Spleen (tissue), 11 donors: ENCODE measurements at regions not wholly inside any gene's neighbourhood (a gene's known extent, or its start where the extent isn't known, plus 50 kb on each side); places are given as distances from the start of the nearest gene placed in this dataset.

ENCODE experiments used
- DNase-seq: peaks from one replicate; pipeline ENCODE4 v3.0.0-alpha.2; 2020
- H3K27ac ChIP-seq, 8 donors: fragments of 200-600 bp; sonication (generic) in 7 of 8; 1 replicate in 4 of 8; 2 replicates in 4 of 8; pipeline versions ENCODE4 v1.5.0 to v1.8.0; 2016 to 2021; ENCODE audit warnings: inconsistent platforms in 4 of 8, mild to moderate bottlenecking in 4 of 8, moderate library complexity in 1 of 8
- H3K27me3 ChIP-seq, 7 donors: fragments of 200-600 bp; sonication (generic) in 6 of 7; replicated peaks in 1 of 7; 1 replicate in 4 of 7; 2 replicates in 3 of 7; pipeline versions ENCODE4 v1.5.0 to v1.8.0; 2016 to 2021; ENCODE audit warnings: inconsistent platforms in 3 of 7, mild to moderate bottlenecking in 1 of 7
- H3K36me3 ChIP-seq, 6 donors: fragments of 200-600 bp; sonication (generic) in 5 of 6; 1 replicate in 4 of 6; 2 replicates in 2 of 6; pipeline versions ENCODE4 v1.5.0 to v1.8.0; 2016 to 2021; ENCODE audit warnings: inconsistent platforms in 2 of 6
- H3K4me1 ChIP-seq, 6 donors: fragments of 200-600 bp; sonication (generic) in 5 of 6; 1 replicate in 3 of 6; 2 replicates in 3 of 6; pipeline versions ENCODE4 v1.5.0 to v1.8.0; 2016 to 2021; ENCODE audit warnings: inconsistent platforms in 3 of 6
- H3K4me3 ChIP-seq, 8 donors: fragments of 200-600 bp; sonication (generic) in 7 of 8; 1 replicate in 4 of 8; 2 replicates in 4 of 8; pipeline versions ENCODE4 v1.5.0 to v1.8.0; 2016 to 2021; ENCODE audit warnings: inconsistent platforms in 4 of 8, mild to moderate bottlenecking in 4 of 8, moderate library complexity in 2 of 8
- H3K9me3 ChIP-seq, 8 donors: fragments of 200-600 bp; sonication (generic) in 7 of 8; 1 replicate in 4 of 8; 2 replicates in 4 of 8; pipeline versions ENCODE4 v1.5.0 to v1.8.0; 2016 to 2021; ENCODE audit warnings: inconsistent platforms in 4 of 8
- POLR2A ChIP-seq, 3 donors: fragments of 450-650 bp; IDR thresholded peaks; one replicate each; pipeline ENCODE4 v1.5.1; 2017; ENCODE audit warnings: antibody characterized with exemption in 3 of 3, mild to moderate bottlenecking in 1 of 3
- POLR2AphosphoS5 ChIP-seq, 3 donors: sonication (generic); formaldehyde crosslinking; IDR thresholded peaks; one replicate each; pipeline ENCODE4 v1.5.1; 2017; ENCODE audit warnings: antibody characterized with exemption in 3 of 3
- WGBS, 5 donors: extraction: QIAGEN DNeasy Blood & Tissue Kit in 3 of 5; methylation state at CpG; one replicate each; pipeline versions ENCODE4 v1.1.5 to v1.1.7; 2013 to 2018; 5-methylcytosine and 5-hydroxymethylcytosine counted together
- intact Hi-C: fragments of 100-400 bp; cut with DNase I; formaldehyde crosslinking; loops from one replicate; pipeline ENCODE4 v1.15.0; 2023; ENCODE audit warnings: low total_unique reads
- TF ChIP-seq, protein P1 (sequence below), 11 experiments: fragments of 200-600 bp in 7 of 11; fragments of 450-650 bp in 4 of 11; sonication (generic) in 4 of 11; IDR thresholded peaks in 8 of 11; conservative IDR thresholded peaks in 3 of 11; 1 replicate in 7 of 11; 2 replicates in 4 of 11; pipeline versions ENCODE4 v1.4.0 to v1.8.0; 2016 to 2021; ENCODE audit warnings: antibody characterized with exemption in 11 of 11, inconsistent platforms in 4 of 11, mild to moderate bottlenecking in 1 of 11
- donor health status: healthy with polysubstance abuse.
- donor health status: DM: no; HTN: no; CAD: no; lungs with moderate emphysema.
- donor health status: DM: no; HTN: no; CAD: no.
- donor health status: Bipolar disorder and iron deficiency.
- donor health status: healthy.
- donor health status: DM: no; HTN: no; CAD: no.
- donor health status: DM: yes; HTN: yes; CAD: no.

DNA sequence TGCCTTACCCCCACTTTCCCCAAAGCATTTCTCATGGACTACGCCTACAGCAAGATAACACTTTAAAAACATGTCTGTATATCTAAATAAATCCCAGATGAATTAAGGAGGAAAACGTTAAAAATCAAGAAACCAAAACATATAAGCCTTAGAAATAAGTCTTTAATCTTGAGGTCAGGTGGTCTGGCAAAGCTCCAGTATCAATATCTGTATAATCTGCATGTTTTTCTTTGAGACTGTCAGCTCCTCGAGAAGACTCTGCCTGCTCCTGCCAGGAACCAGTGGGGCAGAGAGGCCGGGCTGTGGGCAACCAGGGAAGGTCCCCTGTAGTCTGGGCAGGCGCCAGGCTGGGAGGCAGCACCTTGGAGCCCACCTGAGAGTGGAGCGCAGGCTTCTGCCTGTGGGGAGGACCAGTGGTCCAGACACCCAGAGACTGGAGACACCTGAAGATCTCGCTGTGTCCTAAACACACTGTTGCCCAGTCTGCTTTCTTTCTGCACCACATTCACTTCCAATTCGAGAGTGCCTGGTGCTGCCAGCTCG, 291.0 kb upstream of the SOX11 start:
- no peak for TF ChIP-seq POLR2AphosphoS5 (IDR thresholded peaks at IDR 0.05)
- TF ChIP-seq, protein P1, sequence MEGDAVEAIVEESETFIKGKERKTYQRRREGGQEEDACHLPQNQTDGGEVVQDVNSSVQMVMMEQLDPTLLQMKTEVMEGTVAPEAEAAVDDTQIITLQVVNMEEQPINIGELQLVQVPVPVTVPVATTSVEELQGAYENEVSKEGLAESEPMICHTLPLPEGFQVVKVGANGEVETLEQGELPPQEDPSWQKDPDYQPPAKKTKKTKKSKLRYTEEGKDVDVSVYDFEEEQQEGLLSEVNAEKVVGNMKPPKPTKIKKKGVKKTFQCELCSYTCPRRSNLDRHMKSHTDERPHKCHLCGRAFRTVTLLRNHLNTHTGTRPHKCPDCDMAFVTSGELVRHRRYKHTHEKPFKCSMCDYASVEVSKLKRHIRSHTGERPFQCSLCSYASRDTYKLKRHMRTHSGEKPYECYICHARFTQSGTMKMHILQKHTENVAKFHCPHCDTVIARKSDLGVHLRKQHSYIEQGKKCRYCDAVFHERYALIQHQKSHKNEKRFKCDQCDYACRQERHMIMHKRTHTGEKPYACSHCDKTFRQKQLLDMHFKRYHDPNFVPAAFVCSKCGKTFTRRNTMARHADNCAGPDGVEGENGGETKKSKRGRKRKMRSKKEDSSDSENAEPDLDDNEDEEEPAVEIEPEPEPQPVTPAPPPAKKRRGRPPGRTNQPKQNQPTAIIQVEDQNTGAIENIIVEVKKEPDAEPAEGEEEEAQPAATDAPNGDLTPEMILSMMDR (IDR thresholded peaks at IDR 0.05 in 8 of 11, conservative IDR thresholded peaks at IDR 0.05 in 3 of 11) = no peak
- TF ChIP-seq POLR2A (IDR thresholded peaks at IDR 0.05) = no peak
- Histone ChIP-seq H3K4me3 (no peak overlapping the region), H3K27ac (no peak overlapping the region), H3K9me3 (peaks cover 0 to 7% (median 0%) of the 10 kb centered on the region in 8 donors), H3K36me3 (no peaks in the 10 kb centered on the region), H3K27me3 (peaks cover 0 to 5% (median 0%) of the 10 kb centered on the region in 7 donors), H3K4me1 (no peaks in the 10 kb centered on the region)
- 77 to 90% (median 83%) methylated on average over 9 of the region's 9 CpGs for WGBS, 5 donors
- DNase-seq = no peak
- intact Hi-C loops = no loop called here

DNA sequence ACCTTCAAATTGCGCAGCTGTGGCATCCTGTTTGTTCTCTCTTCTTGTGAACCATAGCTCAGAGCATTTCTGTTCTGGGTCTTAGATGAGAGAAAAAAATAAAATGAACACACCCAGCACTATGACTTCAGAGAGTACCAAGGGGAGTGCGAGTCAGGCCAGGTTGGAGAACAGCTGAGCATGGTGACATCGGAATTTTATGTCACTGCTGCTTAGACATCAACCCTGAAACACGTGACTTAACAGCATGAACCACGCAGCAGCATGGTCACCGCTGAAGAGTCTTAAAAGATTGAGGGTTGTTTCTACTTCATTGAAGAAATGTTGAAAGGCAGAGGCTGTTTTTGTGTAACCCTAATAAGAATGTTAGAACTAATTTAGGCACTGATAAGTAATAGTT, 288.8 kb upstream of the SOX11 start:
- H3K27ac ChIP-seq = no peak overlapping the region
- H3K4me1 ChIP-seq = no peaks in the 10 kb centered on the region
- H3K9me3 ChIP-seq = peaks cover 0 to 7% (median 0%) of the 10 kb centered on the region in 8 donors
- peaks cover 0 to 5% (median 0%) of the 10 kb centered on the region in 7 donors for H3K27me3 ChIP-seq
- H3K4me3 ChIP-seq = no peak overlapping the region
- DNase-seq = no peak
- WGBS, 5 donors = 65 to 80% (median 74%) methylated on average over 6 of the region's 6 CpGs
- no peak for TF ChIP-seq POLR2A (IDR thresholded peaks at IDR 0.05)
- TF ChIP-seq, protein P1 (IDR thresholded peaks at IDR 0.05 in 8 of 11, conservative IDR thresholded peaks at IDR 0.05 in 3 of 11) = no peak
- TF ChIP-seq POLR2AphosphoS5 (IDR thresholded peaks at IDR 0.05) = no peak
- H3K36me3 ChIP-seq = no peaks in the 10 kb centered on the region
- intact Hi-C loops = no loop called here

DNA sequence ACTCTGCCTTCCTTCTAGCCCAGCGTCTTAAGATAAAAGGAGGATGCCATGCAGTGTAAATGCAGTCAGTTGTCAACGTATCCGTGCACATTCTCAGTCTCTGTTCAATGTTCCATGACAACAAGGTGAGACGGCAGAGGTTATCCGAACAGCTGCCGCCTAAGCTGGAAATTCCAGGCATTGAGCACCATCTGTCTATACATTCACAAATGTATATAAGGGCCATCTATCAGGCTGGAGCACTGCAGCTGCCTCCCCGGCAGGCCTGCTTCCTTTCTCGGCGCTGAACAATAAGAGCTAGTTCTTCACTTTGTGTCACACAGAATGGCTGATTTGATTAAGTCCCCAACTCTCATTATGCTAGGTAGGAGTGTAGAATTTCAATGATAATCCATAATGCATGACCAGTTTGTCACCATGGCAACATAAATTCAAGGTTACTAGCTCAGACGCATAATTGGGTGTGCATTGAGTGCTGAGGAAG, 282.2 kb upstream of the SOX11 start:
- Histone ChIP-seq H3K27ac (no peak overlapping the region), H3K9me3 (no peaks in the 10 kb centered on the region), H3K4me3 (no peak overlapping the region), H3K4me1 (no peaks in the 10 kb centered on the region), H3K36me3 (no peaks in the 10 kb centered on the region), H3K27me3 (no peaks in the 10 kb centered on the region)
- WGBS, 5 donors = 59 to 71% (median 66%) methylated on average over 10 of the region's 10 CpGs
- intact Hi-C loops = no loop called here
- TF ChIP-seq, protein P1 (IDR thresholded peaks at IDR 0.05 in 8 of 11, conservative IDR thresholded peaks at IDR 0.05 in 3 of 11) = no peak
- no peak for TF ChIP-seq POLR2A (IDR thresholded peaks at IDR 0.05)
- no peak for TF ChIP-seq POLR2AphosphoS5 (IDR thresholded peaks at IDR 0.05)
- DNase-seq = no peak

DNA sequence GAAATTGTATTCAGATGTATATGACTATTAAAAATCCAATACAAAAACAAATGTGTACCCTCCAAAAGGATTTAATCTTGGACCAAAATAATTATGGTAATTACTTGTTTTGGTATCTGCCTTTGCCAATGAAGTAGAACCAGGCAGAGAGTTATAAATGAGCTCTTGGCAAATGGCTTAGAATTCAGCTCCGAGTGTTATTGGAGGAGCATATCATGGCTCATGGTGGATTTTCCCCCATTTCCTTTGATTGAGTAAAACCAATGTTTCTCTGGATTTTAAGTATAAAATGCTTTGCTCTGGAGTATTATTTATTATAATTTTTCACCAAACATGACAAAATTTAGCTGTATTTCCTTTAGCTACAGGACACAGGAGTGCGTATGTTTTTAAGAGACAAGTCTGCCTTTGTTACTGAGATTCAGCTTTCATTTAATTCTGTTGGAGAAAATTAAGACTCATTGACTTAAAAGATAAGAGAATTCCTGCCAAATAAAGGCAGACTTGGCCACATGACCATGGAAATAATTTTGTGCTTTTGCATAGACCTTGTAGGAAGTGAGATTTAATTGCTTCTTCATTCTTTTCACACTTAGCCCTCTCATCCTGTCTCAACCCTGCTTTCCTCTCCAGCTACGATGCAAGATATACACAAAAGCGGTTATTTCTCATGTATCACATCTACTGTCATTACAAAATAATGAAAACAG, 281.0 kb upstream of the SOX11 start:
- 62 to 78% (median 72%) methylated on average over 4 of the region's 4 CpGs for WGBS, 5 donors
- Histone ChIP-seq H3K27ac (no peak overlapping the region), H3K9me3 (no peaks in the 10 kb centered on the region), H3K4me1 (no peaks in the 10 kb centered on the region), H3K27me3 (no peaks in the 10 kb centered on the region), H3K4me3 (no peak overlapping the region), H3K36me3 (no peaks in the 10 kb centered on the region)
- intact Hi-C loops = no loop called here
- no peak for DNase-seq
- TF ChIP-seq POLR2A (IDR thresholded peaks at IDR 0.05) (no peak), POLR2AphosphoS5 (IDR thresholded peaks at IDR 0.05) (no peak)
- TF ChIP-seq, protein P1 (IDR thresholded peaks at IDR 0.05 in 8 of 11, conservative IDR thresholded peaks at IDR 0.05 in 3 of 11) = no peak
